ENCODE measurements at regions not wholly inside any gene's neighbourhood (a gene's known extent, or its start where the extent isn't known, plus 50 kb on each side); places are given as distances from the start of the nearest gene placed in this dataset.

- no peak overlapping the region for H3K18ac ChIP-seq (ENCODE audit: low read depth in 1 of 2, low read length in 2 of 2)
- no peak overlapping the region for H3K27ac ChIP-seq (ENCODE audit: low read length, poor library complexity, severe bottlenecking)
- H3K4ac ChIP-seq (ENCODE audit: low read depth in 1 of 2, low read length in 2 of 2) = no peak overlapping the region
- H3K9me3 ChIP-seq (ENCODE audit: control insufficient read depth, low read length) = no peaks in the 10 kb centered on the region
- H3K79me1 ChIP-seq (replicated peaks; ENCODE audit: low read length, poor library complexity, severe bottlenecking) = no peaks in the 10 kb centered on the region
- no peaks in the 10 kb centered on the region for H3K4me1 ChIP-seq (ENCODE audit: control insufficient read depth, insufficient read depth, low read depth, low read length)
- WGBS = no CpG with 5 or more reads among the region's 3 CpGs
- no peak overlapping the region for H2BK120ac ChIP-seq (ENCODE audit: low read depth, low read length)
- H3K27me3 ChIP-seq (ENCODE audit: control insufficient read depth in 1 of 2, insufficient read depth in 1 of 2, low read length in 2 of 2) = no peaks in the 10 kb centered on the region
- DNase-seq = no peak
- no peak overlapping the region for H3K9ac ChIP-seq (ENCODE audit: low read length)
- H3K4me2 ChIP-seq (ENCODE audit: low read length, poor library complexity, severe bottlenecking) = no peak overlapping the region
- H3K23ac ChIP-seq (ENCODE audit: low read length in 2 of 2) = no peak overlapping the region
- H2BK5ac ChIP-seq (ENCODE audit: low read depth, low read length, poor library complexity, severe bottlenecking) = no peak overlapping the region
- no peak overlapping the region for H2BK15ac ChIP-seq (ENCODE audit: low read depth, poor library complexity, severe bottlenecking)
- H2BK12ac ChIP-seq (ENCODE audit: low read length in 2 of 2) = no peak overlapping the region
- no peak overlapping the region for H2AK5ac ChIP-seq (ENCODE audit: low read length, severe bottlenecking)
- H2AFZ ChIP-seq (ENCODE audit: low read depth, low read length) = no peak overlapping the region
- no peak overlapping the region for H3K4me3 ChIP-seq (ENCODE audit: insufficient read depth in 1 of 2, low read depth in 1 of 2, low read length in 2 of 2)
- no peak overlapping the region for H3K14ac ChIP-seq (ENCODE audit: low read length in 2 of 2)
- H4K8ac ChIP-seq (ENCODE audit: low read length) = no peak overlapping the region
- no peak overlapping the region for H4K91ac ChIP-seq (ENCODE audit: low read length)
- H3K36me3 ChIP-seq (ENCODE audit: control insufficient read depth in 1 of 2, insufficient read depth in 2 of 2, low read depth in 1 of 2, low read length in 2 of 2) = no peaks in the 10 kb centered on the region
These were observed 73.2 kb downstream of the ZIC4 start for GRCh38 chr3:147333098-147333497.

GRCh38 chr3:147328711-147329110, 77.6 kb downstream of the ZIC4 start:
- Histone ChIP-seq H2BK12ac (ENCODE audit: low read length in 2 of 2) (no peak overlapping the region), H3K4me2 (ENCODE audit: low read length, poor library complexity, severe bottlenecking) (no peak overlapping the region), H3K27ac (ENCODE audit: low read length, poor library complexity, severe bottlenecking) (no peak overlapping the region), H4K8ac (ENCODE audit: low read length) (no peak overlapping the region), H2AFZ (ENCODE audit: low read depth, low read length) (no peak overlapping the region), H3K4me1 (ENCODE audit: control insufficient read depth, insufficient read depth, low read depth, low read length) (no peaks in the 10 kb centered on the region), H3K18ac (ENCODE audit: low read depth in 1 of 2, low read length in 2 of 2) (no peak overlapping the region), H3K4ac (ENCODE audit: low read depth in 1 of 2, low read length in 2 of 2) (no peak overlapping the region), H2BK120ac (ENCODE audit: low read depth, low read length) (no peak overlapping the region), H2BK15ac (ENCODE audit: low read depth, poor library complexity, severe bottlenecking) (no peak overlapping the region), H3K27me3 (ENCODE audit: control insufficient read depth in 1 of 2, insufficient read depth in 1 of 2, low read length in 2 of 2) (no peaks in the 10 kb centered on the region), H3K14ac (ENCODE audit: low read length in 2 of 2) (no peak overlapping the region), H3K4me3 (ENCODE audit: insufficient read depth in 1 of 2, low read depth in 1 of 2, low read length in 2 of 2) (no peak overlapping the region), H3K9ac (ENCODE audit: low read length) (no peak overlapping the region), H3K36me3 (ENCODE audit: control insufficient read depth in 1 of 2, insufficient read depth in 2 of 2, low read depth in 1 of 2, low read length in 2 of 2) (no peaks in the 10 kb centered on the region), H3K9me3 (ENCODE audit: control insufficient read depth, low read length) (no peaks in the 10 kb centered on the region), H2BK5ac (ENCODE audit: low read depth, low read length, poor library complexity, severe bottlenecking) (no peak overlapping the region), H4K91ac (ENCODE audit: low read length) (no peak overlapping the region), H3K23ac (ENCODE audit: low read length in 2 of 2) (no peak overlapping the region), H3K79me1 (replicated peaks; ENCODE audit: low read length, poor library complexity, severe bottlenecking) (no peaks in the 10 kb centered on the region), H2AK5ac (ENCODE audit: low read length, severe bottlenecking) (no peak overlapping the region)
- no peak for DNase-seq
- no CpG with 5 or more reads among the region's 2 CpGs for WGBS

DNA sequence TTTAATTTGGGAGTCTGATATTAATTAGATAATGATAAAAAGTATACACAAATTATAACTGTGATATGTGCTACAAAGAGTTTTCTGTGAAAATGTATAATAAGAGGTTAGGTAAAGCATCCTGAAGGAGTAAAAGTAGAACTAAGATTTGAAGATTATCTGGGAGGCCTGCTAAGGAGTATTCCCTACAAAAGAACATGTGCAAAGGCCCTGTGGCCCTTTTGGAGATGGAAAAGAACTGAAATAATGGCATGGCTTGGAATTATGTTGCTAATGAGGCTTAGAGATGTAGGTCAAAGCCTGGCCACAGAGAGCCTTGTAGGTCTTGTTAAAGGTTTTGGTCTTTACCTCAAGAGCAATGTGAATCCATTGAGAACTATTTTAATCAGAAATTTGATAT, 82.0 kb downstream of the ZIC4 start:
- no peaks in the 10 kb centered on the region for H3K9me3 ChIP-seq (ENCODE audit: control insufficient read depth, low read length)
- no peak overlapping the region for H3K23ac ChIP-seq (ENCODE audit: low read length in 2 of 2)
- H3K4ac ChIP-seq (ENCODE audit: low read depth in 1 of 2, low read length in 2 of 2) = no peak overlapping the region
- no peak overlapping the region for H2AK5ac ChIP-seq (ENCODE audit: low read length, severe bottlenecking)
- no peak overlapping the region for H2BK5ac ChIP-seq (ENCODE audit: low read depth, low read length, poor library complexity, severe bottlenecking)
- H2BK120ac ChIP-seq (ENCODE audit: low read depth, low read length) = no peak overlapping the region
- no peak overlapping the region for H2BK15ac ChIP-seq (ENCODE audit: low read depth, poor library complexity, severe bottlenecking)
- no peak overlapping the region for H3K4me3 ChIP-seq (ENCODE audit: insufficient read depth in 1 of 2, low read depth in 1 of 2, low read length in 2 of 2)
- no peak overlapping the region for H3K27ac ChIP-seq (ENCODE audit: low read length, poor library complexity, severe bottlenecking)
- no peak overlapping the region for H2AFZ ChIP-seq (ENCODE audit: low read depth, low read length)
- H3K14ac ChIP-seq (ENCODE audit: low read length in 2 of 2) = no peak overlapping the region
- no peak overlapping the region for H2BK12ac ChIP-seq (ENCODE audit: low read length in 2 of 2)
- no peak overlapping the region for H3K18ac ChIP-seq (ENCODE audit: low read depth in 1 of 2, low read length in 2 of 2)
- no peak overlapping the region for H4K91ac ChIP-seq (ENCODE audit: low read length)
- no peak overlapping the region for H4K8ac ChIP-seq (ENCODE audit: low read length)
- H3K36me3 ChIP-seq (ENCODE audit: control insufficient read depth in 1 of 2, insufficient read depth in 2 of 2, low read depth in 1 of 2, low read length in 2 of 2) = no peaks in the 10 kb centered on the region
- H3K4me2 ChIP-seq (ENCODE audit: low read length, poor library complexity, severe bottlenecking) = no peak overlapping the region
- H3K4me1 ChIP-seq (ENCODE audit: control insufficient read depth, insufficient read depth, low read depth, low read length) = no peaks in the 10 kb centered on the region
- H3K79me1 ChIP-seq (replicated peaks; ENCODE audit: low read length, poor library complexity, severe bottlenecking) = no peaks in the 10 kb centered on the region
- no peak overlapping the region for H3K9ac ChIP-seq (ENCODE audit: low read length)
- DNase-seq = no peak
- no peaks in the 10 kb centered on the region for H3K27me3 ChIP-seq (ENCODE audit: control insufficient read depth in 1 of 2, insufficient read depth in 1 of 2, low read length in 2 of 2)

DNA sequence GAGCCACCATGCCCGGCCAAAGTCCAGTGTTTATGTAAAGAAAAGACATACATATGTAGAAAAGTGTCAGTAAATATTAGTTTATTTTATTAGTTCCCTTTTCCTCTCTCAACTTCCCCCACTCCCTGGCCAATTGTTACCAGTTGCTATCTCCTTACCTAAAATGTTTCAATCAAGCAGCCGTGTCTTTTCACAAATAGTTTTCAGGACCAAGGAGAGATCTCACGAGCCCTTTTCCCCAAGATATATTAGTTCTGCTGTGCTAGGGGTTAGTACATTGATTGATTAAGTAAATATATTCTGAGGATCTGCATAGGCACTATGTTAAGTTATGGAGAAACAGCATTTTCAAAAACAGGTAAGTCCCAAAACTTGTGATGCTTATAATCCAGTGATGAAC, 87.4 kb downstream of the ZIC4 start:
- Histone ChIP-seq H2BK15ac (ENCODE audit: low read depth, poor library complexity, severe bottlenecking) (no peak overlapping the region), H3K23ac (ENCODE audit: low read length in 2 of 2) (no peak overlapping the region), H3K4ac (ENCODE audit: low read depth in 1 of 2, low read length in 2 of 2) (no peak overlapping the region), H3K79me1 (replicated peaks; ENCODE audit: low read length, poor library complexity, severe bottlenecking) (no peaks in the 10 kb centered on the region), H4K91ac (ENCODE audit: low read length) (no peak overlapping the region), H3K4me2 (ENCODE audit: low read length, poor library complexity, severe bottlenecking) (no peak overlapping the region), H3K14ac (ENCODE audit: low read length in 2 of 2) (no peak overlapping the region), H3K18ac (ENCODE audit: low read depth in 1 of 2, low read length in 2 of 2) (no peak overlapping the region), H2BK5ac (ENCODE audit: low read depth, low read length, poor library complexity, severe bottlenecking) (no peak overlapping the region), H2BK12ac (ENCODE audit: low read length in 2 of 2) (no peak overlapping the region), H3K9me3 (ENCODE audit: control insufficient read depth, low read length) (no peaks in the 10 kb centered on the region), H4K8ac (ENCODE audit: low read length) (no peak overlapping the region), H3K4me1 (ENCODE audit: control insufficient read depth, insufficient read depth, low read depth, low read length) (no peaks in the 10 kb centered on the region), H2AK5ac (ENCODE audit: low read length, severe bottlenecking) (no peak overlapping the region), H3K4me3 (ENCODE audit: insufficient read depth in 1 of 2, low read depth in 1 of 2, low read length in 2 of 2) (no peak overlapping the region), H3K9ac (ENCODE audit: low read length) (no peak overlapping the region), H2AFZ (ENCODE audit: low read depth, low read length) (no peak overlapping the region), H3K36me3 (ENCODE audit: control insufficient read depth in 1 of 2, insufficient read depth in 2 of 2, low read depth in 1 of 2, low read length in 2 of 2) (no peaks in the 10 kb centered on the region), H3K27ac (ENCODE audit: low read length, poor library complexity, severe bottlenecking) (no peak overlapping the region), H2BK120ac (ENCODE audit: low read depth, low read length) (no peak overlapping the region), H3K27me3 (ENCODE audit: control insufficient read depth in 1 of 2, insufficient read depth in 1 of 2, low read length in 2 of 2) (no peaks in the 10 kb centered on the region)
- 83% methylated on average over 2 of the region's 3 CpGs for WGBS
- DNase-seq = no peak
